ENCODE measurements at regions not wholly inside any gene's neighbourhood (a gene's known extent, or its start where the extent isn't known, plus 50 kb on each side); places are given as distances from the start of the nearest gene placed in this dataset.
A peak's percentile ranks its signal among the peaks of the same experiment; 100 is the strongest.

DNA sequence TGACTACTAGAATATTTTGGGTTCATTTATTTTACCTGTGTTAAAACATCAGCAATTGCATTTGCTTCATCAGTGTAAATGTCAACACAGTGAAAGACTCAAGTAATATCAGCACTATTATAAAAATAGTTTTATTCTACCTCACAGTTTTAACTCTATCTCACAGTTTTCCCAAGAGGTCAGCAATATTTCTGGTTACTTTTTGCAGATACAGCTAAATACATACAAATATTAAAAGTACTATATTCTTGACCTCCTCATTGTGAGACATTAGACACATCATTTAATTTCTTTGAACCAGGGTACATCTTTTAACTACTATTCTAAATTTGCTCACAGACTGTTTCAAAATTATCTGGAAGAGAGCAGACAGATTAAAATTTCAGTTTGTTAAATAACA is 321.7 kb upstream of the OR4E1 start:
- TF ChIP-seq, protein P1, sequence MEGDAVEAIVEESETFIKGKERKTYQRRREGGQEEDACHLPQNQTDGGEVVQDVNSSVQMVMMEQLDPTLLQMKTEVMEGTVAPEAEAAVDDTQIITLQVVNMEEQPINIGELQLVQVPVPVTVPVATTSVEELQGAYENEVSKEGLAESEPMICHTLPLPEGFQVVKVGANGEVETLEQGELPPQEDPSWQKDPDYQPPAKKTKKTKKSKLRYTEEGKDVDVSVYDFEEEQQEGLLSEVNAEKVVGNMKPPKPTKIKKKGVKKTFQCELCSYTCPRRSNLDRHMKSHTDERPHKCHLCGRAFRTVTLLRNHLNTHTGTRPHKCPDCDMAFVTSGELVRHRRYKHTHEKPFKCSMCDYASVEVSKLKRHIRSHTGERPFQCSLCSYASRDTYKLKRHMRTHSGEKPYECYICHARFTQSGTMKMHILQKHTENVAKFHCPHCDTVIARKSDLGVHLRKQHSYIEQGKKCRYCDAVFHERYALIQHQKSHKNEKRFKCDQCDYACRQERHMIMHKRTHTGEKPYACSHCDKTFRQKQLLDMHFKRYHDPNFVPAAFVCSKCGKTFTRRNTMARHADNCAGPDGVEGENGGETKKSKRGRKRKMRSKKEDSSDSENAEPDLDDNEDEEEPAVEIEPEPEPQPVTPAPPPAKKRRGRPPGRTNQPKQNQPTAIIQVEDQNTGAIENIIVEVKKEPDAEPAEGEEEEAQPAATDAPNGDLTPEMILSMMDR (conservative IDR thresholded peaks at IDR 0.05; ENCODE audit: control insufficient read depth, insufficient read depth, low read depth, low read length): no peak
- DNase-seq (ENCODE audit: low read depth): no peak

DNA sequence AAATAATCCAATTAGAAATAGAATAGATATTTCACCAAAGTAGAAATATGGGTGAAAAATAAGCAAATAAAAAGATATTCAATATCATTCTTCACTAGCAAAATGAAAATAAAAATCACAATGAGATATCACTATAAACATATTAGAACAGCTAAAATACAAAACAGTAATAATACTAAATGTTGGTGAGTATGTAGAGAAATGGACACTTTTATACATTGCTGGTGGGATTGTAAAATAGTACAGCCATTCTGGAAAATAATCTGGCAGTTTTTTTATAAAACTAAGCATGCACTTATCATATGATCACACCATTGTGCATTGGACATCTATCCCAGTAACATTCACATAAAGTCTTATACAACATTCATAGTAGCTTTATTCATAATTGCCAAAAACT is 320.2 kb upstream of the OR4E1 start:
- no peak overlapping the region for H3K4me3 ChIP-seq (ENCODE audit: control insufficient read depth, low read depth, low read length)
- DNase-seq (ENCODE audit: low read depth): no peak
- TF ChIP-seq, protein P1 (conservative IDR thresholded peaks at IDR 0.05; ENCODE audit: control insufficient read depth, insufficient read depth, low read depth, low read length): no peak

More for the DNA sequence above, 321.7 kb upstream of the OR4E1 start:
- no peak overlapping the region for H3K4me3 ChIP-seq (ENCODE audit: control insufficient read depth, low read depth, low read length)

DNA sequence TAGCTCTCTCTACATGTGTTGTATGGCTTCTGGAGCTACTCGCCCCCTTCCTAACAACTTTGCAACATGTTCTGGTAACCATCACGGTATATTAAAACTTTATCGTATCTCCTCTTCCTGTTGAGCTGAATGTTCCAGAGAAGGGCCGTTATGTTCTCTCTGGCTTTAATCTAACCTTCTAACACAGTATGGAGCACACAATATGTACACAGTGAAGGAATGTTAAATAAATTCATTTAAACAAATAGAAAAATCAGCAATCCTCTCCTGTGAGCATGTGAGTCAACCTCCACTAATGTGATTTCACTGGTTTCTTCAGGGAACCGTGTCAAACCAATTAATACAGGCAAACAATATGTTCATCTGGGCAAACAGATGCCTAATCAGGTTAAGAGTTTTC is 319.5 kb upstream of the OR4E1 start:
- TF ChIP-seq, protein P1 (conservative IDR thresholded peaks at IDR 0.05; ENCODE audit: control insufficient read depth, insufficient read depth, low read depth, low read length): no peak
- H3K4me3 ChIP-seq (ENCODE audit: control insufficient read depth, low read depth, low read length): no peak overlapping the region
- no peak for DNase-seq (ENCODE audit: low read depth)

DNA sequence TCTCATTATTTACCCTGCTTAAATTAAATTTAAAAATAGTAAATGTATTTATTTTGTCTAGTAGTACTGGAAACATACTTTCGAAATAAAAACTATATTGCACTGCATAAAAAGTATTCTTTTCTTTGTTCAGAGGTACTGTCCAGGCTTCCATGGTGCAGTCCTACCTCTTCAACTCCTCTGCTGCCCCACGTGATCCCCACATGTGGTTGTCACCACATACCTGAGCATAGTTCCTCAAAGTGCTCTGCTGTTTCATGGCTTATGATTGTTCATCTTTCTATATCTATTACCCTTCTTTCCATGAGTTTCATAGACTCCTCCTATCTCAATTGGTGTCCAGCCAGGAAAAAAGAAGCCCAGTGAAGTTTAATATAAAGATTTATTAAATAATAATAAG is 317.5 kb upstream of the OR4E1 start:
- no peak overlapping the region for H3K4me3 ChIP-seq (ENCODE audit: control insufficient read depth, low read depth, low read length)
- DNase-seq (ENCODE audit: low read depth): no peak
- TF ChIP-seq, protein P1 (conservative IDR thresholded peaks at IDR 0.05; ENCODE audit: control insufficient read depth, insufficient read depth, low read depth, low read length): no peak

DNA sequence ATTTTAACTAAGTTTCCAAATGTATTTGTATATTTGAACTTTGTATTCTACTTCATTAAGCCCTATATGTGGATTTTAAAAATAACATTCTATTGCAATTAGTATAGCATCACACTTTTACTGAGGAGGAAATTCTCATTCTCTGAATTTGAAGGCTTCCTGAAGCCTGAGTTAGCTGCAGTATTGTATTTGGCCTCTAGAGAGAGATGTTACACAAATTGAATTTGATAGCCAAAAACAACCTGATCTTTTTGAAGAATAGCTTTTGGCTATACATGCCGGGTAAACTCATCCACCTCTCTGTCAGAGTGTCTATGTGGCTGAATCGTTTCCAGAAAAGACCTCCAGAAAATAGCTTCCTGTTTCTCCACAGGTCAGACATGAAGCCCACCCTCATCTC is 316.5 kb upstream of the OR4E1 start:
- no peak overlapping the region for H3K4me3 ChIP-seq (ENCODE audit: control insufficient read depth, low read depth, low read length)
- TF ChIP-seq, protein P1 (conservative IDR thresholded peaks at IDR 0.05; ENCODE audit: control insufficient read depth, insufficient read depth, low read depth, low read length): peak; percentile 38
- peak; percentile 5 for DNase-seq (ENCODE audit: low read depth)

DNA sequence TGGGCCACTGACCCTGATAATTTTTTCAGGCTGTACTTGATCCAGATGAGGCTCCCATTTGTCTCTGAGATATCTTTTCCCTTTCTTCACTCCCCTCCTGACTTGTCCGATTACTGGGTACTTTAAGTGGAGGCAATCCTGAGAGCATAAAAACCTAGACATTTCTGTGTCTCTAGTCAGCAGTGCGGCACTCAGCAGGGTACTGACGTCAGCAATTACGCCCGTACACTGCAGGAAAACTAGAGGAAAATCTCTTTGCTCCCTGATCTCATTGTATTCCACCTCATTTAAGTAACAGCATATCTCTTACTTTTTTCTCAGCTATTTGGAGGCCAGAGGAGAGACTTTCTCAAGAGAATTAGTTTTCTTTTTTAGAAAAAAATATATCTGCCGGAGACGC is 315.5 kb upstream of the OR4E1 start:
- peak; percentile 15 for DNase-seq (ENCODE audit: low read depth)
- no peak overlapping the region for H3K4me3 ChIP-seq (ENCODE audit: control insufficient read depth, low read depth, low read length)
- TF ChIP-seq, protein P1 (conservative IDR thresholded peaks at IDR 0.05; ENCODE audit: control insufficient read depth, insufficient read depth, low read depth, low read length): no peak

DNA sequence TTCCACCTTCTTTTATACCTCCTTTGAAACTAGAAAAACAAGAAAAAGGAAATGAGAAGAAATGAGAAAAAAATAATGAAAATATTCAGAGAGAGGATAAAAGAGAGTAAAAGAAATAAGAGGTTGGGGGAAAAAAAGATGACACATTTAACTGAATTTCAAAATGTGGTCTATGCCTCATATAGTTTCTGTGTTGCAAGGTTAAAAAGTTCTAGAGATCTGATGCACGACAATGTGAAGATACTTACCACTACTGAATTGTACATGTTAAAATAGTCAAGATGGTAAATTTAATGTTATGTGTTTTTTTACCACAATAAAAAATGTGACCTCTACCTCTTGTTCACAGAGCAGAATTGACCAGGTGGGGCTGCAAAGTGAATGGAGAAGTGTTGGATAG is 314.8 kb upstream of the OR4E1 start:
- H3K4me3 ChIP-seq (ENCODE audit: control insufficient read depth, low read depth, low read length): no peak overlapping the region
- no peak for DNase-seq (ENCODE audit: low read depth)
- TF ChIP-seq, protein P1 (conservative IDR thresholded peaks at IDR 0.05; ENCODE audit: control insufficient read depth, insufficient read depth, low read depth, low read length): no peak
